ENCODE measurements at regions not wholly inside any gene's neighbourhood (a gene's known extent, or its start where the extent isn't known, plus 50 kb on each side); places are given as distances from the start of the nearest gene placed in this dataset.

DNA sequence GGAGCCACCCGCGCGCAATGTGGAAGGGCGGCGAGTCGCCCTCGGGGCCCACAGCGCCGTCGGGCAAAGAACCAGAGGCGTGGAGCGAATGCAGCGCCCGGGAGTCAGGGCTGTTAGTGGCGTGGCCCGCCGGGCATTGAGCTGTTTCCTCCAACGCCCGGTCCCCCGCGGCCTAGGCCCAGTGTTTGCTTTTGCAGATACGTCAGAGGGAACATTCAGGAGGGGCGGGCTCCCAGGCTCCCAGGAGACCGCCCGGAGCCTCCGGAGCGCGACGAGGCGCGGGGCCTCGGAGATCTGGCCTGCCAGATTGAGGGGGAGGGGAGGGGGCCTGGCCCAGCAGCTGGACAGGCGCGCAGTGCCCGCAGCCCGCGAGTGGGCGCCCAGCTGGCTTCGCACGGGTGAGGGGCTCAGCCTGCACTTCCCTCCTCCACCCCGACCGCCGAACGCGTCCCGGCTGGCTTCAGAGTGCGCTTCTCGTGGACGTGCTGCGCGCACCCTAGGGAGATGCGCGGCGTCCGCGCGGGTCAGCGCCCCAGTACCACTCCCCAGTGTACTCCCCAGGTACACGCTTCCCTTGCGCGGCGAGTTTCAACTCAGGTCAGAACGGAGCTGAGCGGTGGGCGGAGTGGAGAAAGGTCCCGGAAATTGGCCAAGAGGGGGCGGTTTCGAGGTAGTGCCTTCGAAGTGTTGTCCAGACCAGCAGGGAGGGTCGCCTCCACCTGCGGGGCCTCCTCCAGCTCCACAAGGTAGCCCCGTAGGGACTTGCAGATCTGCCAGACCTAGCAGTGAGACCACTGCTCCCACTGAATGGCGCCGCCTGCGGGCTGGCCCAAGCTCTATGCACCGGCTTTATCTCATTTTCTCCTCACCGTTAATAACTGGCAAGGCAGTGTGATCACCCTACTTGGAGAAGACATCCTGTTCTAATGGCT is 130.4 kb downstream of the TMEM174 start:
- intact Hi-C loops (cut with micrococcal nuclease; ENCODE audit: unreplicated experiment) (no loop called here), in situ Hi-C loops (cut with MboI) (no loop called here)
- Histone ChIP-seq H2AFZ (ENCODE audit: control insufficient read depth, low read depth, low read length) (no peak overlapping the region), H3K27me3 (replicated peaks in 1 of 2; ENCODE audit: control insufficient read depth in 2 of 2, insufficient read depth in 2 of 2, low read length in 1 of 2) (peaks cover 9 to 15% of the 10 kb centered on the region in 2 experiments), H3K27ac (ENCODE audit: control insufficient read depth, insufficient read depth) (no peak overlapping the region), H3K79me2 (ENCODE audit: control insufficient read depth, insufficient read depth, low read length) (no peaks in the 10 kb centered on the region), H4K20me1 (ENCODE audit: control insufficient read depth, insufficient read depth) (no peaks in the 10 kb centered on the region), H3K9me3 (replicated peaks; ENCODE audit: control insufficient read depth, insufficient read depth, low read length) (no peaks in the 10 kb centered on the region; the same call in 1 of the 3 replicates), H3K4me3 (no peak overlapping the region), H3K4me2 (ENCODE audit: control insufficient read depth, insufficient read depth) (no peak overlapping the region), H3K4me1 (ENCODE audit: control insufficient read depth, insufficient read depth, low read length) (no peaks in the 10 kb centered on the region), H3K9ac (ENCODE audit: control insufficient read depth, insufficient read depth, low read length) (no peak overlapping the region), H3K36me3 (ENCODE audit: control insufficient read depth in 2 of 2, insufficient read depth in 2 of 2, low read length in 1 of 2) (no peaks in the 10 kb centered on the region)
- POLR2A ChIA-PET: no interaction called here
- no peak for FAIRE-seq
- RAD21 ChIA-PET (ENCODE audit: unreplicated experiment): no interaction called here
- no TSS peak for BruUV-seq (replicated peaks)
- DNase-seq (ENCODE audit: low read depth, low spot score): no peak
- 62% methylated on average over 70 of the region's 77 CpGs for WGBS (ENCODE audit: insufficient coverage, insufficient replicate concordance, low lambda C conversion rate, missing lambda C conversion rate)
- CTCF ChIA-PET: no interaction called here
- SMC1A ChIA-PET (ENCODE audit: uncharacterized antibody, unreplicated experiment): interaction anchor here (1.2 kb wide), 1 partner anchor 151 kb away, joined by 3 read pairs; no protein-coding TSS in a partner anchor
- no peak for ATAC-seq
- TF ChIP-seq, protein P1, sequence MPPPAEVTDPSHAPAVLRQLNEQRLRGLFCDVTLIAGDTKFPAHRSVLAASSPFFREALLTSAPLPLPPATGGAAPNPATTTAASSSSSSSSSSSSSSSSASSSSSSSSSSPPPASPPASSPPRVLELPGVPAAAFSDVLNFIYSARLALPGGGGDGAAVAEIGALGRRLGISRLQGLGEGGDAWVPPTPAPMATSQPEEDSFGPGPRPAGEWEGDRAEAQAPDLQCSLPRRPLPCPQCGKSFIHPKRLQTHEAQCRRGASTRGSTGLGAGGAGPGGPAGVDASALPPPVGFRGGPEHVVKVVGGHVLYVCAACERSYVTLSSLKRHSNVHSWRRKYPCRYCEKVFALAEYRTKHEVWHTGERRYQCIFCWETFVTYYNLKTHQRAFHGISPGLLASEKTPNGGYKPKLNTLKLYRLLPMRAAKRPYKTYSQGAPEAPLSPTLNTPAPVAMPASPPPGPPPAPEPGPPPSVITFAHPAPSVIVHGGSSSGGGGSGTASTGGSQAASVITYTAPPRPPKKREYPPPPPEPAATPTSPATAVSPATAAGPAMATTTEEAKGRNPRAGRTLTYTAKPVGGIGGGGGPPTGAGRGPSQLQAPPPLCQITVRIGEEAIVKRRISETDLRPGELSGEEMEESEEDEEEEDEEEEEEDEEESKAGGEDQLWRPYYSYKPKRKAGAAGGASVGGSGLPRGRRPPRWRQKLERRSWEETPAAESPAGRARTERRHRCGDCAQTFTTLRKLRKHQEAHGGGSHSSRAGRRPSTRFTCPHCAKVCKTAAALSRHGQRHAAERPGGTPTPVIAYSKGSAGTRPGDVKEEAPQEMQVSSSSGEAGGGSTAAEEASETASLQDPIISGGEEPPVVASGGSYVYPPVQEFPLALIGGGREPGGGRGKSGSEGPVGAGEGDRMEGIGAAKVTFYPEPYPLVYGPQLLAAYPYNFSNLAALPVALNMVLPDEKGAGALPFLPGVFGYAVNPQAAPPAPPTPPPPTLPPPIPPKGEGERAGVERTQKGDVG (CRISPR knock-in tag; IDR thresholded peaks at IDR 0.05): no peak
- TF ChIP-seq RFX5 (IDR thresholded peaks at IDR 0.05; ENCODE audit: low read depth, low read length) (no peak), CBX5 (IDR thresholded peaks at IDR 0.05; ENCODE audit: low read depth) (no peak), FOXK2 (IDR thresholded peaks at IDR 0.05) (no peak), BMI1 (IDR thresholded peaks at IDR 0.05; ENCODE audit: borderline replicate concordance) (no peak), NR2C2 (IDR thresholded peaks at IDR 0.05; ENCODE audit: borderline replicate concordance, control insufficient read depth, insufficient read length, low read depth) (no peak), NBN (IDR thresholded peaks at IDR 0.05) (no peak), ATF7 (IDR thresholded peaks at IDR 0.05; ENCODE audit: low read depth) (no peak), SMAD5 (IDR thresholded peaks at IDR 0.05; ENCODE audit: low read depth) (no peak), JUND (IDR thresholded peaks at IDR 0.05; ENCODE audit: low read depth, low read length) (no peak), STAT3 (IDR thresholded peaks at IDR 0.05; ENCODE audit: low read depth, low read length) (no peak), BHLHE40 (IDR thresholded peaks at IDR 0.05; ENCODE audit: borderline replicate concordance in 1 of 2, low read depth in 2 of 2, low read length in 1 of 2) (no peak), RB1 (IDR thresholded peaks at IDR 0.05; ENCODE audit: borderline replicate concordance) (no peak), ZNF384 (IDR thresholded peaks at IDR 0.05; ENCODE audit: borderline replicate concordance, low read depth, low read length) (no peak)
- TF ChIP-seq, protein P2, sequence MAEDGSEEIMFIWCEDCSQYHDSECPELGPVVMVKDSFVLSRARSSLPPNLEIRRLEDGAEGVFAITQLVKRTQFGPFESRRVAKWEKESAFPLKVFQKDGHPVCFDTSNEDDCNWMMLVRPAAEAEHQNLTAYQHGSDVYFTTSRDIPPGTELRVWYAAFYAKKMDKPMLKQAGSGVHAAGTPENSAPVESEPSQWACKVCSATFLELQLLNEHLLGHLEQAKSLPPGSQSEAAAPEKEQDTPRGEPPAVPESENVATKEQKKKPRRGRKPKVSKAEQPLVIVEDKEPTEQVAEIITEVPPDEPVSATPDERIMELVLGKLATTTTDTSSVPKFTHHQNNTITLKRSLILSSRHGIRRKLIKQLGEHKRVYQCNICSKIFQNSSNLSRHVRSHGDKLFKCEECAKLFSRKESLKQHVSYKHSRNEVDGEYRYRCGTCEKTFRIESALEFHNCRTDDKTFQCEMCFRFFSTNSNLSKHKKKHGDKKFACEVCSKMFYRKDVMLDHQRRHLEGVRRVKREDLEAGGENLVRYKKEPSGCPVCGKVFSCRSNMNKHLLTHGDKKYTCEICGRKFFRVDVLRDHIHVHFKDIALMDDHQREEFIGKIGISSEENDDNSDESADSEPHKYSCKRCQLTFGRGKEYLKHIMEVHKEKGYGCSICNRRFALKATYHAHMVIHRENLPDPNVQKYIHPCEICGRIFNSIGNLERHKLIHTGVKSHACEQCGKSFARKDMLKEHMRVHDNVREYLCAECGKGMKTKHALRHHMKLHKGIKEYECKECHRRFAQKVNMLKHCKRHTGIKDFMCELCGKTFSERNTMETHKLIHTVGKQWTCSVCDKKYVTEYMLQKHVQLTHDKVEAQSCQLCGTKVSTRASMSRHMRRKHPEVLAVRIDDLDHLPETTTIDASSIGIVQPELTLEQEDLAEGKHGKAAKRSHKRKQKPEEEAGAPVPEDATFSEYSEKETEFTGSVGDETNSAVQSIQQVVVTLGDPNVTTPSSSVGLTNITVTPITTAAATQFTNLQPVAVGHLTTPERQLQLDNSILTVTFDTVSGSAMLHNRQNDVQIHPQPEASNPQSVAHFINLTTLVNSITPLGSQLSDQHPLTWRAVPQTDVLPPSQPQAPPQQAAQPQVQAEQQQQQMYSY (CRISPR knock-in tag; IDR thresholded peaks at IDR 0.05): no peak
- TF ChIP-seq, protein P3, sequence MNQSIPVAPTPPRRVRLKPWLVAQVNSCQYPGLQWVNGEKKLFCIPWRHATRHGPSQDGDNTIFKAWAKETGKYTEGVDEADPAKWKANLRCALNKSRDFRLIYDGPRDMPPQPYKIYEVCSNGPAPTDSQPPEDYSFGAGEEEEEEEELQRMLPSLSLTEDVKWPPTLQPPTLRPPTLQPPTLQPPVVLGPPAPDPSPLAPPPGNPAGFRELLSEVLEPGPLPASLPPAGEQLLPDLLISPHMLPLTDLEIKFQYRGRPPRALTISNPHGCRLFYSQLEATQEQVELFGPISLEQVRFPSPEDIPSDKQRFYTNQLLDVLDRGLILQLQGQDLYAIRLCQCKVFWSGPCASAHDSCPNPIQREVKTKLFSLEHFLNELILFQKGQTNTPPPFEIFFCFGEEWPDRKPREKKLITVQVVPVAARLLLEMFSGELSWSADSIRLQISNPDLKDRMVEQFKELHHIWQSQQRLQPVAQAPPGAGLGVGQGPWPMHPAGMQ (IDR thresholded peaks at IDR 0.05; ENCODE audit: borderline replicate concordance): no peak
